A673 (cell line): ENCODE measurements at regions not wholly inside any gene's neighbourhood (a gene's known extent, or its start where the extent isn't known, plus 50 kb on each side); places are given as distances from the start of the nearest gene placed in this dataset.

Source experiments
- BruUV-seq: library from RNA; stranded (reverse); fragments of 400-500 nt; replicated peaks from 2 replicates; lab custom pipeline; 2021; lab: Mats Ljungman, UMichigan
- CTCF ChIA-PET: fragments of 300-600 bp; sonication (Branson Sonifier 250); formaldehyde crosslinking; loops from one replicate; lab custom pipeline; 2022; ENCODE audit warnings: antibody characterized with exemption; lab: Charles Lee
- POLR2A ChIA-PET: fragments of 300-600 bp; sonication (Branson Sonifier 250); formaldehyde crosslinking; loops from one replicate; lab custom pipeline; 2022; ENCODE audit warnings: antibody characterized with exemption; ENCODE audit not compliant: low non-redundant PET; lab: Charles Lee
- DNase-seq: peaks from one replicate; pipeline ENCODE4 v3.0.0-alpha.2; 2015; ENCODE audit warnings: low spot score
- H3K27ac ChIP-seq: fragments of 200-600 bp; sonication (generic); 2 replicates; pipeline ENCODE4 v1.5.1; 2016; ENCODE audit warnings: mixed run types, low read depth, mild to moderate bottlenecking, mixed read lengths, antibody characterized with exemption, low read length; ENCODE audit not compliant: poor library complexity, severe bottlenecking
- H3K27me3 ChIP-seq: fragments of 200-600 bp; sonication (generic); replicated peaks from 2 replicates; pipeline ENCODE4 v1.6.1; 2017; ENCODE audit warnings: mixed run types, low read depth, mild to moderate bottlenecking, mixed read lengths, antibody characterized with exemption, low read length; ENCODE audit not compliant: insufficient read depth, poor library complexity
- H3K36me3 ChIP-seq: fragments of 200-600 bp; sonication (generic); 2 replicates; pipeline ENCODE4 v1.6.1; 2016; ENCODE audit warnings: mixed run types, mild to moderate bottlenecking, mixed read lengths, antibody characterized with exemption, low read length; ENCODE audit not compliant: insufficient read depth, poor library complexity, severe bottlenecking
- H3K4me1 ChIP-seq: fragments of 200-600 bp; sonication (generic); 2 replicates; pipeline ENCODE4 v1.6.1; 2017; ENCODE audit warnings: mixed run types, mild to moderate bottlenecking, mixed read lengths, antibody characterized with exemption, low read length; ENCODE audit not compliant: insufficient read depth, poor library complexity, severe bottlenecking
- H3K4me3 ChIP-seq: fragments of 200-600 bp; sonication (generic); 2 replicates; pipeline ENCODE4 v1.5.1; 2016; ENCODE audit warnings: low read depth, mixed run types, mild to moderate bottlenecking, mixed read lengths, low read length; ENCODE audit not compliant: poor library complexity, severe bottlenecking
- H3K9me3 ChIP-seq: fragments of 200-600 bp; sonication (generic); 2 replicates; pipeline ENCODE4 v1.6.1; 2016; ENCODE audit warnings: mixed run types, low read depth, mild to moderate bottlenecking, mixed read lengths, antibody characterized with exemption, low read length; ENCODE audit not compliant: poor library complexity, severe bottlenecking
- CTCF ChIP-seq: fragments of 300-800, 200-600 bp; sonication (generic); conservative IDR thresholded peaks from 2 replicates; pipeline ENCODE4 v1.5.1; 2017; ENCODE audit warnings: low read depth, mild to moderate bottlenecking, antibody characterized with exemption, low read length, moderate library complexity, mixed read lengths
- EZH2 ChIP-seq: fragments of 200-600 bp; sonication (generic); IDR thresholded peaks from 2 replicates; pipeline ENCODE4 v1.6.1; 2017; ENCODE audit warnings: borderline replicate concordance, low read depth, mild to moderate bottlenecking, mixed read lengths, antibody characterized with exemption, low read length; ENCODE audit not compliant: poor library complexity, severe bottlenecking
- intact Hi-C: fragments of 100-400 bp; cut with micrococcal nuclease; formaldehyde crosslinking; loops from one replicate; pipeline ENCODE4 v1.10.0; 2022; ENCODE audit not compliant: unreplicated experiment

- CTCF ChIA-PET = no interaction called here
- TF ChIP-seq EZH2 = no peak
- TF ChIP-seq CTCF = no peak
- no peaks in the 10 kb centered on the region for H3K9me3 ChIP-seq
- no peak overlapping the region for H3K4me3 ChIP-seq
- H3K36me3 ChIP-seq = no peaks in the 10 kb centered on the region
- BruUV-seq = no TSS peak
- H3K4me1 ChIP-seq = no peaks in the 10 kb centered on the region
- H3K27me3 ChIP-seq = no peaks in the 10 kb centered on the region
- H3K27ac ChIP-seq = no peak overlapping the region
- no peak for DNase-seq
- intact Hi-C loops = no loop called here
- POLR2A ChIA-PET = no interaction called here
These were observed 252.9 kb upstream of the GRID2 start for GRCh38 chr4:92050875-92051274.

- Histone ChIP-seq H3K4me1 (no peaks in the 10 kb centered on the region), H3K36me3 (no peaks in the 10 kb centered on the region), H3K27ac (no peak overlapping the region), H3K4me3 (no peak overlapping the region), H3K9me3 (no peaks in the 10 kb centered on the region), H3K27me3 (no peaks in the 10 kb centered on the region)
- no TSS peak for BruUV-seq
- ChIA-PET POLR2A (no interaction called here), CTCF (no interaction called here)
- DNase-seq = no peak
- TF ChIP-seq CTCF (no peak), EZH2 (no peak)
- intact Hi-C loops = no loop called here
These were observed 244.2 kb upstream of the GRID2 start for GRCh38 chr4:92059615-92060014.

GRCh38 chr4:92060333-92060732 is 243.4 kb upstream of the GRID2 start:
- no peaks in the 10 kb centered on the region for H3K4me1 ChIP-seq
- no peaks in the 10 kb centered on the region for H3K9me3 ChIP-seq
- TF ChIP-seq CTCF (no peak), EZH2 (no peak)
- no TSS peak for BruUV-seq
- no peak for DNase-seq
- intact Hi-C loops = no loop called here
- no peak overlapping the region for H3K27ac ChIP-seq
- ChIA-PET CTCF (no interaction called here), POLR2A (no interaction called here)
- H3K27me3 ChIP-seq = no peaks in the 10 kb centered on the region
- no peaks in the 10 kb centered on the region for H3K36me3 ChIP-seq
- H3K4me3 ChIP-seq = no peak overlapping the region
